C4-2B (cell line): ENCODE measurements at regions not wholly inside any gene's neighbourhood (a gene's known extent, or its start where the extent isn't known, plus 50 kb on each side); places are given as distances from the start of the nearest gene placed in this dataset.

Source experiments
- ZFX ChIP-seq: fragments of 450-650 bp; IDR thresholded peaks from 2 replicates; pipeline ENCODE4 v1.6.1; 2017
- TF ChIP-seq, protein P1 (sequence below): fragments of 450-650 bp; conservative IDR thresholded peaks from 2 replicates; pipeline ENCODE4 v1.5.1; 2017; ENCODE audit warnings: mild to moderate bottlenecking

- TF ChIP-seq, protein P1, sequence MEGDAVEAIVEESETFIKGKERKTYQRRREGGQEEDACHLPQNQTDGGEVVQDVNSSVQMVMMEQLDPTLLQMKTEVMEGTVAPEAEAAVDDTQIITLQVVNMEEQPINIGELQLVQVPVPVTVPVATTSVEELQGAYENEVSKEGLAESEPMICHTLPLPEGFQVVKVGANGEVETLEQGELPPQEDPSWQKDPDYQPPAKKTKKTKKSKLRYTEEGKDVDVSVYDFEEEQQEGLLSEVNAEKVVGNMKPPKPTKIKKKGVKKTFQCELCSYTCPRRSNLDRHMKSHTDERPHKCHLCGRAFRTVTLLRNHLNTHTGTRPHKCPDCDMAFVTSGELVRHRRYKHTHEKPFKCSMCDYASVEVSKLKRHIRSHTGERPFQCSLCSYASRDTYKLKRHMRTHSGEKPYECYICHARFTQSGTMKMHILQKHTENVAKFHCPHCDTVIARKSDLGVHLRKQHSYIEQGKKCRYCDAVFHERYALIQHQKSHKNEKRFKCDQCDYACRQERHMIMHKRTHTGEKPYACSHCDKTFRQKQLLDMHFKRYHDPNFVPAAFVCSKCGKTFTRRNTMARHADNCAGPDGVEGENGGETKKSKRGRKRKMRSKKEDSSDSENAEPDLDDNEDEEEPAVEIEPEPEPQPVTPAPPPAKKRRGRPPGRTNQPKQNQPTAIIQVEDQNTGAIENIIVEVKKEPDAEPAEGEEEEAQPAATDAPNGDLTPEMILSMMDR: no peak; the same call in 1 of the 2 replicates
- TF ChIP-seq ZFX: no peak
Measured at GRCh38 chr22:48555606-48556005, 1272.1 kb downstream of the BRD1 start.
